ENCODE measurements at regions not wholly inside any gene's neighbourhood (a gene's known extent, or its start where the extent isn't known, plus 50 kb on each side); places are given as distances from the start of the nearest gene placed in this dataset.
A peak's percentile ranks its signal among the peaks of the same experiment; 100 is the strongest.
"Not testable (repeated sequence)": the region's sequence is repeated elsewhere in the genome, so short reads cannot be mapped to it uniquely, and the experiment has no call there.

DNA sequence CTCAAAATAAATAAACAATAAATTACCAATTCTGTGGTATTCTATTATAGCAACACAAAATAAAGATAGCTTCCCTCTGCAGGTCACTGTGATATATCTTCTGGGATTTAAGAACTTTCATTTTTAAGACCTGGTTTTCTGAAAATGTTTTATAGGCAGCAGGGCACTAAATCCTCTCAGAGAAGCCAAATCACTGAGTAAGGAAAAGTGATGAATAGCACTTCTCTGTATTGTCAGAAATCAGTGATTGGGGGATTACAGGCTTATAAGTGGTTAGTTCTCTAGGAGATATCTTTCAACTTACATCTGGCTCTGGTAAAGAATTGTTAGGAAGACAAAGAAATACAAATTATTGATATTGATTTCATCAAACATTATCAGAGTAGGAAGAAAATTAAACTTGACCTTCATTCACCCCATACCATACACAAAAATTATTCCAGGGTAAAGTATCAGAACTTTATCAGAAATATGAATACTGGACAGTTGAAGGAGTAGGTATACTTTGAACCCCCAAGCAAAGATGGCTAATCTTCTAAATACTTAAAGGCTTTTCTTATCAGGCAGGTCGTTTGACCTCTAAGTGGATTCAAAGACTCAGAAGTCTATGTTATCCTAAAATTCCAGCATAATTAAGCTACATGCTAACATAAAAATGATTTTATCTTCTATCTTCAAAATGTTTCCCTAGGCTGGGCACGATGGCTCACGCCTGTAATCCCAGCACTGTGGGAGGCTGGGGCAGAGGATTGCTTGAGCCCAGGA is 81.6 kb upstream of the USP9X start:
- Mint-ChIP-seq H3K27me3 (ENCODE audit: low read depth) (no peaks in the 10 kb centered on the region), H3K36me3 (ENCODE audit: low read depth) (no peaks in the 10 kb centered on the region)
- TF ChIP-seq, protein P1, sequence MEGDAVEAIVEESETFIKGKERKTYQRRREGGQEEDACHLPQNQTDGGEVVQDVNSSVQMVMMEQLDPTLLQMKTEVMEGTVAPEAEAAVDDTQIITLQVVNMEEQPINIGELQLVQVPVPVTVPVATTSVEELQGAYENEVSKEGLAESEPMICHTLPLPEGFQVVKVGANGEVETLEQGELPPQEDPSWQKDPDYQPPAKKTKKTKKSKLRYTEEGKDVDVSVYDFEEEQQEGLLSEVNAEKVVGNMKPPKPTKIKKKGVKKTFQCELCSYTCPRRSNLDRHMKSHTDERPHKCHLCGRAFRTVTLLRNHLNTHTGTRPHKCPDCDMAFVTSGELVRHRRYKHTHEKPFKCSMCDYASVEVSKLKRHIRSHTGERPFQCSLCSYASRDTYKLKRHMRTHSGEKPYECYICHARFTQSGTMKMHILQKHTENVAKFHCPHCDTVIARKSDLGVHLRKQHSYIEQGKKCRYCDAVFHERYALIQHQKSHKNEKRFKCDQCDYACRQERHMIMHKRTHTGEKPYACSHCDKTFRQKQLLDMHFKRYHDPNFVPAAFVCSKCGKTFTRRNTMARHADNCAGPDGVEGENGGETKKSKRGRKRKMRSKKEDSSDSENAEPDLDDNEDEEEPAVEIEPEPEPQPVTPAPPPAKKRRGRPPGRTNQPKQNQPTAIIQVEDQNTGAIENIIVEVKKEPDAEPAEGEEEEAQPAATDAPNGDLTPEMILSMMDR (IDR thresholded peaks at IDR 0.05), result no peak

DNA sequence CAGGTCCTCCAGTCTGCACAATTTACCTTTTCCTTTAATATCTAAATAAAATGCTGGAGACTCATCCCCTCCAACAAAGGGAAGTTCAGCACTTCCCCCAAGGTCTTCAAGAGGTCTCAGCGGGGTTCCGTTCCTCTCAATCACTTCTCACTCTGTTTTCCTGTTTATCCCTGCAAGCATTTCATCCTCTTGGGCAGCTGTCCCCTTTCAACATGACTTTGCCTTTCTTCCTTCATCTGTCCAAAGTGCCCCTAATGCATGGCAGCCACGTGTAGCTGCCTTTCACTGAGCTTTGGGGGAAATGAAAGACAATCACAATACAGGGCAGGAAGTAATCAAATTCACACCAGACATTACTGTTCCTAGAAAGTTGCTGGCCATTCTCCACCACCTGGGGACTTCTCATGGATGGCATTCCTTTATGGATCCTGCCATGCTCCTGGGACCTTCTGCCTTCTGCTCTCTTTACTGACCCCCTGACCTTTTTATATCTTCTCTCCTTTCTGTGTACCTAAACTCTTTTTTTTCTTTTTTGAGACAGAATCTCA is 79.7 kb upstream of the USP9X start:
- H3K36me3 Mint-ChIP-seq (ENCODE audit: low read depth), result no peaks in the 10 kb centered on the region
- H3K27me3 Mint-ChIP-seq (ENCODE audit: low read depth), result no peaks in the 10 kb centered on the region
- peaks cover 11% of the 10 kb centered on the region for H3K4me1 Mint-ChIP-seq (ENCODE audit: low read depth)
- H3K4me3 Mint-ChIP-seq (ENCODE audit: unreplicated experiment), result no peak overlapping the region
- TF ChIP-seq, protein P1 (IDR thresholded peaks at IDR 0.05), result no peak
- no peak for DNase-seq (ENCODE audit: low spot score)
- H3K9me3 Mint-ChIP-seq (ENCODE audit: low read depth), result peaks cover 24% of the 10 kb centered on the region
- H3K27ac Mint-ChIP-seq (ENCODE audit: unreplicated experiment), result no peak overlapping the region

More for the DNA sequence above, 81.6 kb upstream of the USP9X start:
- H3K4me1 Mint-ChIP-seq (ENCODE audit: low read depth), result peaks cover 3% of the 10 kb centered on the region
- no peak overlapping the region for H3K4me3 Mint-ChIP-seq (ENCODE audit: unreplicated experiment)
- no peak for DNase-seq (ENCODE audit: low spot score)
- no peak overlapping the region for H3K27ac Mint-ChIP-seq (ENCODE audit: unreplicated experiment)
- H3K9me3 Mint-ChIP-seq (ENCODE audit: low read depth), result peaks cover 20% of the 10 kb centered on the region

DNA sequence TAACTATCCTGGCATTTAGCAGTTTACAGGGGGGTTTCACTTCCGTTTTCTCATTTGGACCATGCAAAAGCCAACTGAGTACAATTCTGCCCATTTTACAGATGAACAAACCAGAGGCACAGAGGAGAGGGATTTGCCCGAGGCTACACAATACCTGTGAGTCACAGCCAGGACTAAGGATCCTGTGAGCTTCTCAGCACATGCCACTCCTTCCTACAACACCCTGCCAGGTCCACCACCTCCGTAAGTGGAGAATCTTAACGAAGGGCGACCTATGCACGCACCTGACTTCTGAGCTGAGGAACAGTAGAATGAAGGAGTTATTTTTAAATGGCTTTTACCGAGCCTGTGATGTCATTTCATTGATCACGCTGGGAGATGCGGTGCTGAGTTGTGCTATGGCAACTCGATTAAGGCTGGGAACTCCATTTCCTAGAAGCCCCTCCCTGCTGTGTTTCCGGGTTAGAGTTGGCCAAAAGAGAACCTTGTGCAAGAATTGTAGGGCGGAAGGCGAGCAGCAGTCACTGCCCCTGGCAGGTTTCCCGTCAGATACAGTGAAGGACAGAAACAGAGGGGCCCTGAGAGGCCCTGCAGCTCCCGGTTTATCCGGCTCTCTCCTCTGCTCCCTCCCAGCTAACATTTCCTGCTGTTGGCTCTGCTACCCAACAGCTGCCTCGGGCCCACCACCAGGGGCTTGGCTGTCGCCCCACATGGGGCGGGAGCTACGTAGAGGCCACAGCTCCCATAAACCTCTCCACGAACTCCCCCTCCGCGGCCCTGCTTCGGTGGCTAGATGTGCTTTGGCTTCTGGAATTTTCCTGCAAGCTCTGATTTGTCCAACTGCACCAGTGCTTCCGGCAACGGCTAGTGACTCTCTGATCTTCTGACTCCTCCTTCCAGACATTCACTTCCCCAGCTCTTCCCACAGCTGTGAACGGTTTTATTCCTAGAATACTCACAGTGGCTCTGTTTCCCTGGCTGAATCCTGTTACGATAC is 75.1 kb upstream of the USP9X start:
- TF ChIP-seq, protein P1 (IDR thresholded peaks at IDR 0.05), result peak; percentile 49

DNA sequence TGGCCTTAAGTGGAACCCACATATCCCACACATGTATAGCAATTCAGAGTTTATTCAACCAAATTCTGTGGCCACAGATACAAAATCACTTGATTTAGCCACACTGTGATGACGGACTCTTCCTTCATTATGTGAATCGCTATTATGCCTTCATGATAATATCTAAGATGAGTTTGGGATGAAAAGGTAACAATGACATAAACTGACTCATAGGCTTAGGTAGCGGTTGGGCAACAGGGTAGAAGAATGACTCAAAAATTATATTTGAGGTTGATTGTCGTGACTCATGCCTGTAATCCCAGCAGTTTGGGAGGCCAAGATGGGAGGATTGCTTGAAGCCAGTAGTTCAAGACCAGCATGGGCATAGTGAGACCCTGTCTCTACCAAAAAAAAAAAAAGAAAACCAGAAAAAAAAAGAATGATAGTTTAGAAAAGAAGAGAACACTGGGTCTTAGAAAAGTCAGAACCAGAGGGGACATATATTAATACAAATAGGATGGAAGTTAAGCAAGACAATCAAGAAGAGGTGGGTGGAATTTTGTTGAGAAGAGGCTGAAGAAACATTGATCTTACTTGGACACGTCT is 70.4 kb upstream of the USP9X start:
- TF ChIP-seq, protein P1 (IDR thresholded peaks at IDR 0.05), result no peak
- Mint-ChIP-seq H3K36me3 (ENCODE audit: low read depth) (no peaks in the 10 kb centered on the region), H3K9me3 (ENCODE audit: low read depth) (peaks cover 9% of the 10 kb centered on the region), H3K4me1 (ENCODE audit: low read depth) (peaks cover 15% of the 10 kb centered on the region), H3K27ac (ENCODE audit: unreplicated experiment) (no peak overlapping the region), H3K4me3 (ENCODE audit: unreplicated experiment) (no peak overlapping the region), H3K27me3 (ENCODE audit: low read depth) (no peaks in the 10 kb centered on the region)
- DNase-seq (ENCODE audit: low spot score), result no peak

More for the DNA sequence above, 75.1 kb upstream of the USP9X start:
- H3K36me3 Mint-ChIP-seq (ENCODE audit: low read depth), result no peaks in the 10 kb centered on the region
- peaks cover 16% of the 10 kb centered on the region for H3K4me1 Mint-ChIP-seq (ENCODE audit: low read depth)
- H3K27ac Mint-ChIP-seq (ENCODE audit: unreplicated experiment), result peak overlapping the region; percentile 94
- H3K27me3 Mint-ChIP-seq (ENCODE audit: low read depth), result no peaks in the 10 kb centered on the region
- no peak for DNase-seq (ENCODE audit: low spot score)
- peaks cover 21% of the 10 kb centered on the region for H3K9me3 Mint-ChIP-seq (ENCODE audit: low read depth)
- H3K4me3 Mint-ChIP-seq (ENCODE audit: unreplicated experiment), result peak overlapping the region; percentile 61

DNA sequence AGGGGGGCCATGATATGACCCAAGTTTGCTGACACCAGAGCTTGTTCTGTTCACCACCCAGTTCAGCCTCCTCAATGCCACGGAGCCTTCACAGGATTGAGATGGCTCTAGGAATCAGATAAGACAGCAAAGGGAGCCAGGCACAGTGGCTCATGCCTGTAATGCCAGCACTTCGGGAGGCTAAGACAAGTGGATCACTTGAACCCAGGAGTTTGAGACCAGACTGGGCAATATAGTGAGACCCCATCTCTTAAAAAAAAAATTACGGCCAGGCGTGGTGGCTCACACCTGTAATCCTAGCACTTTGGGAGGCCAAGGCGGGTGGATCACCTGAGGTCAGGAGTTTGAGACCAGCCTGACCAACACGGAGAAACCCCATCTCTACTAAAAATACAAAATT is 67.5 kb upstream of the USP9X start:
- H3K36me3 Mint-ChIP-seq (ENCODE audit: low read depth); H3K27ac Mint-ChIP-seq (ENCODE audit: unreplicated experiment); H3K4me3 Mint-ChIP-seq (ENCODE audit: unreplicated experiment); H3K4me1 Mint-ChIP-seq (ENCODE audit: low read depth); H3K9me3 Mint-ChIP-seq (ENCODE audit: low read depth); H3K27me3 Mint-ChIP-seq (ENCODE audit: low read depth); DNase-seq (ENCODE audit: low spot score): not testable (repeated sequence)

GRCh38 chrX:41018391-41019040 is 66.7 kb upstream of the USP9X start:
- H3K4me1 Mint-ChIP-seq (ENCODE audit: low read depth); H3K27ac Mint-ChIP-seq (ENCODE audit: unreplicated experiment); DNase-seq (ENCODE audit: low spot score); H3K36me3 Mint-ChIP-seq (ENCODE audit: low read depth); H3K27me3 Mint-ChIP-seq (ENCODE audit: low read depth); H3K9me3 Mint-ChIP-seq (ENCODE audit: low read depth); H3K4me3 Mint-ChIP-seq (ENCODE audit: unreplicated experiment): not testable (repeated sequence)

Measured in chondrocyte (in vitro differentiated cells).